Common myeloid progenitor, CD34-positive (primary cell): ENCODE measurements at regions not wholly inside any gene's neighbourhood (a gene's known extent, or its start where the extent isn't known, plus 50 kb on each side); places are given as distances from the start of the nearest gene placed in this dataset.

Experiments
- CTCF ChIA-PET: fragments of 350-600 bp; sonication (Branson Sonifier 250); formaldehyde crosslinking; loops from one replicate; lab custom pipeline; 2021; ENCODE audit warnings: antibody characterized with exemption; lab: Charles Lee
- POLR2A ChIA-PET: fragments of 350-600 bp; sonication (Branson Sonifier 250); formaldehyde crosslinking; loops from one replicate; lab custom pipeline; 2021; ENCODE audit warnings: antibody characterized with exemption; lab: Charles Lee
- DNase-seq, 3 donors: peaks; one replicate each; pipeline versions ENCODE4 v3.0.0 to v3.0.0-alpha.2; 2013
- H3K27ac ChIP-seq, 2 experiments: 1 replicate in 1 of 2; 2 replicates in 1 of 2; pipeline ENCODE4 v1.7.0; 2013; ENCODE audit warnings: inconsistent platforms in 2 of 2, low read length in 2 of 2, mild to moderate bottlenecking in 2 of 2, low read depth in 1 of 2, moderate library complexity in 1 of 2; ENCODE audit not compliant: severe bottlenecking in 2 of 2, insufficient read depth in 1 of 2, poor library complexity in 1 of 2
- H3K27me3 ChIP-seq, 5 experiments: replicated peaks in 2 of 5; 1 replicate in 3 of 5; 2 replicates in 2 of 5; pipeline versions ENCODE4 v1.6.1 to v1.7.0; 2013; ENCODE audit warnings: low read length in 4 of 5, mild to moderate bottlenecking in 2 of 5, moderate library complexity in 2 of 5, inconsistent platforms in 1 of 5; ENCODE audit not compliant: insufficient read depth in 5 of 5, control insufficient read depth in 4 of 5
- H3K36me3 ChIP-seq, 4 experiments: 1 replicate in 2 of 4; 2 replicates in 2 of 4; pipeline versions ENCODE4 v1.6.1 to v1.7.0; 2013; ENCODE audit warnings: low read length in 3 of 4, control low read depth in 1 of 4, mild to moderate bottlenecking in 1 of 4; ENCODE audit not compliant: control insufficient read depth in 4 of 4, insufficient read depth in 4 of 4
- H3K4me1 ChIP-seq, 4 experiments: 1 replicate in 3 of 4; 2 replicates in 1 of 4; pipeline versions ENCODE4 v1.6.1 to v1.7.1; 2013; ENCODE audit warnings: low read length in 3 of 4, mild to moderate bottlenecking in 3 of 4, control low read depth in 1 of 4, inconsistent platforms in 1 of 4, moderate library complexity in 1 of 4; ENCODE audit not compliant: control insufficient read depth in 4 of 4, insufficient read depth in 4 of 4; ENCODE audit errors: control extremely low read depth in 1 of 4
- H3K4me3 ChIP-seq, 7 experiments: 1 replicate in 4 of 7; 2 replicates in 3 of 7; pipeline versions ENCODE4 v1.5.1 to v1.7.0; 2013; ENCODE audit warnings: mild to moderate bottlenecking in 7 of 7, low read length in 6 of 7, moderate library complexity in 6 of 7, inconsistent platforms in 2 of 7, low read depth in 2 of 7, control low read depth in 1 of 7; ENCODE audit not compliant: insufficient read depth in 4 of 7, control insufficient read depth in 1 of 7; ENCODE audit errors: extremely low read depth in 1 of 7
- H3K9me3 ChIP-seq, 5 experiments: 1 replicate in 4 of 5; 2 replicates in 1 of 5; pipeline versions ENCODE4 v1.6.1 to v1.7.1; 2013; ENCODE audit warnings: low read length in 4 of 5, mild to moderate bottlenecking in 2 of 5, inconsistent platforms in 1 of 5, low read depth in 1 of 5, moderate library complexity in 1 of 5; ENCODE audit not compliant: control insufficient read depth in 4 of 5, insufficient read depth in 2 of 5; ENCODE audit errors: control extremely low read depth in 1 of 5
- WGBS: methylation state at CpG from one replicate; pipeline ENCODE4 v1.1.5; 2013; ENCODE audit not compliant: insufficient coverage; 5-methylcytosine and 5-hydroxymethylcytosine counted together

GRCh38 chr9:115717711-115718173 lies 435.8 kb upstream of the PAPPA start:
- H3K9me3 ChIP-seq: no peaks in the 10 kb centered on the region
- no peak overlapping the region for H3K4me3 ChIP-seq
- no peaks in the 10 kb centered on the region for H3K36me3 ChIP-seq
- H3K4me1 ChIP-seq: no peaks in the 10 kb centered on the region
- DNase-seq: no peak
- H3K27me3 ChIP-seq: no peaks in the 10 kb centered on the region
- WGBS: 93% methylated on average over 1 of the region's 1 CpG
- H3K27ac ChIP-seq: no peak overlapping the region
- POLR2A ChIA-PET: no interaction called here
- CTCF ChIA-PET: no interaction called here

- Histone ChIP-seq H3K36me3 (no peaks in the 10 kb centered on the region), H3K27ac (no peak overlapping the region), H3K4me3 (no peak overlapping the region), H3K4me1 (no peaks in the 10 kb centered on the region), H3K9me3 (no peaks in the 10 kb centered on the region), H3K27me3 (no peaks in the 10 kb centered on the region)
- WGBS: 83% methylated on average over 1 of the region's 4 CpGs
- POLR2A ChIA-PET: no interaction called here
- CTCF ChIA-PET: no interaction called here
- DNase-seq: no peak
These were observed 423.2 kb upstream of the PAPPA start for GRCh38 chr9:115730396-115730795.

- WGBS: 50% methylated on average over 1 of the region's 1 CpG
- DNase-seq: no peak
These were observed 422.7 kb upstream of the PAPPA start for GRCh38 chr9:115730845-115731244.

GRCh38 chr9:115733318-115734110 lies 420.1 kb upstream of the PAPPA start:
- 0% methylated on average over 1 of the region's 4 CpGs for WGBS

More at GRCh38 chr9:115730845-115731244, 422.7 kb upstream of the PAPPA start:
- Histone ChIP-seq H3K27me3 (no peaks in the 10 kb centered on the region), H3K36me3 (no peaks in the 10 kb centered on the region), H3K27ac (no peak overlapping the region), H3K4me1 (no peaks in the 10 kb centered on the region), H3K4me3 (no peak overlapping the region), H3K9me3 (no peaks in the 10 kb centered on the region)
- ChIA-PET POLR2A (no interaction called here), CTCF (no interaction called here)

GRCh38 chr9:115739096-115739875 lies 414.3 kb upstream of the PAPPA start:
- no peak for DNase-seq
- ChIA-PET CTCF (no interaction called here), POLR2A (no interaction called here)
- no peaks in the 10 kb centered on the region for H3K9me3 ChIP-seq
- no peaks in the 10 kb centered on the region for H3K36me3 ChIP-seq
- H3K27me3 ChIP-seq: no peaks in the 10 kb centered on the region
- no peak overlapping the region for H3K27ac ChIP-seq
- no peaks in the 10 kb centered on the region for H3K4me1 ChIP-seq
- H3K4me3 ChIP-seq: no peak overlapping the region
- 91% methylated on average over 5 of the region's 7 CpGs for WGBS

More at GRCh38 chr9:115733318-115734110, 420.1 kb upstream of the PAPPA start:
- Histone ChIP-seq H3K36me3 (no peaks in the 10 kb centered on the region), H3K4me3 (no peak overlapping the region), H3K4me1 (no peaks in the 10 kb centered on the region), H3K9me3 (no peaks in the 10 kb centered on the region), H3K27ac (no peak overlapping the region), H3K27me3 (no peaks in the 10 kb centered on the region)
- CTCF ChIA-PET: no interaction called here
- POLR2A ChIA-PET: no interaction called here
- no peak for DNase-seq

GRCh38 chr9:115740986-115741385 lies 412.6 kb upstream of the PAPPA start:
- no peaks in the 10 kb centered on the region for H3K9me3 ChIP-seq
- no CpG with 5 or more reads among the region's 1 CpG for WGBS
- no peak overlapping the region for H3K4me3 ChIP-seq
- ChIA-PET POLR2A (no interaction called here), CTCF (no interaction called here)
- H3K27me3 ChIP-seq: no peaks in the 10 kb centered on the region
- DNase-seq: no peak
- no peaks in the 10 kb centered on the region for H3K4me1 ChIP-seq
- no peak overlapping the region for H3K27ac ChIP-seq
- no peaks in the 10 kb centered on the region for H3K36me3 ChIP-seq
